Astrocyte of the spinal cord (primary cell): ENCODE measurements at regions not wholly inside any gene's neighbourhood (a gene's known extent, or its start where the extent isn't known, plus 50 kb on each side); places are given as distances from the start of the nearest gene placed in this dataset.

Experiments
- DNase-seq: peaks from one replicate; pipeline ENCODE4 v3.0.0; 2011; ENCODE audit warnings: low read depth, low spot score
- H3K4me3 ChIP-seq: 2 replicates; pipeline ENCODE4 v1.5.1; 2011; ENCODE audit warnings: low read depth, mild to moderate bottlenecking, low read length, moderate library complexity
- CTCF ChIP-seq: IDR thresholded peaks from 2 replicates; pipeline ENCODE4 v1.5.1; 2012; ENCODE audit warnings: low read depth, mild to moderate bottlenecking, low read length, inconsistent platforms
- in situ Hi-C: cut with HindIII; loops from 2 replicates; pipeline ENCODE4 v1.10.0; 2017; ENCODE audit warnings: low sequenced_read_pairs

DNA sequence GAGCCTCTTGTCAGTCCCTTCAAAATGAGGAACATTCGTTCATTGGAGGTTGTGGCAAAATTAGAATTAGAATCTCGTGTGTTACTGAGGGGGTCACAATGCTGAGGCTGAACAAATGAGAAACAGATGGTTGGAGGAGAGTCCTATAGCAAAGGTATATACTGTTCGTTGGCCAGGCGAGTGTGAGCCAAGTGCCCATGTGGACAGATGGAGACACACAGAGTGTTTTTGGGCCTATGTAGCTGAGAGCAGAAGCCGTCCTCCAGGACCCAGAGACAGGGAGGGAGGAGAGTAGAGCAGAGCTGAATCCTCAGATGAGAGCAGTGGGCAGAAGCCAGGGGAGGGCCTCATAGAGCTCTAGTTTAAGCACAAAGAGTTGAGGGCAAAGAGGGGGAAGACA, 98.9 kb downstream of the NR1D2 start:
- in situ Hi-C loops, result no loop called here
- no peak for DNase-seq
- no peak for TF ChIP-seq CTCF
- H3K4me3 ChIP-seq, result no peak overlapping the region

DNA sequence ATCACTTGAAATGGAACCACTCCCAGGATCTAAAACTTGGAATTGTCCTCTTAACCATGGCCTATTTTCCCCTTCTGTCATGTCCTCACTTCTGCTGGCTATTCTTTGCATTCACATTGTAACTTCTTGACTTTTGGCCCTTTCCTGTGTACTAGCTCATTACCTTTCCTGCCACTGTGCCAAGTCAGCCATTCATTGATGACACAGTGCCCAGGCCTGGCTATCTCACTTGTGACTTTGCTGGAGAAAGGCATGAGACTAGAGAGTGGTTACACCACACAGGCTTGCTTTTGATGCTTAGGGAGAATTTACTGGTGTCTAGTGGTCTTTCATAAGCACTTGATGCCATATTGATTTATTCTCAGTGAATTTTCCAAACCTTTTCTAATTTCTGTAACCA, 101.1 kb downstream of the NR1D2 start:
- no peak for TF ChIP-seq CTCF
- in situ Hi-C loops, result no loop called here
- no peak overlapping the region for H3K4me3 ChIP-seq
- no peak for DNase-seq

- H3K4me3 ChIP-seq, result no peak overlapping the region
- no peak for TF ChIP-seq CTCF
- DNase-seq, result no peak
- in situ Hi-C loops, result no loop called here
Observed at GRCh38 chr3:24047513-24047912, 102.4 kb downstream of the NR1D2 start.

- no peak overlapping the region for H3K4me3 ChIP-seq
- in situ Hi-C loops, result no loop called here
- TF ChIP-seq CTCF, result no peak
- no peak for DNase-seq
Observed at GRCh38 chr3:24048843-24049242, 103.8 kb downstream of the NR1D2 start.

DNA sequence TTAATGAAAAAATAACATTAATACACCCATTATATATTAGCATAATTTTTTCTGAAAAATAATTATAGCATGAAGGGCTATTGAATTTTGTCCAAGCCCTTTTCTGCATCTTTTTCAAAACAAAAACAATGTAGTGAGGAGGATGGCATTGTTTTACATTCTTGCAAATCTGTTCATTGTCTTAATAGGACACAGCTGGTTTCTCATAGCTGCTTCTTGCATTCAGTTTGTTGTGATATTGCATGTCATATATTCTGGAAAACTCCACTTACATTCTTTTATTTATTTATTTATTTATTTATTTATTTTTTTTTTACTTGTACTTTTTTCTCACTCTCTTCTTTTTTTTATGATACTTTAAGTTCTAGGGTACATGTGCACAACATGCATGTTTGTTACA, 107.4 kb downstream of the NR1D2 start:
- no peak for TF ChIP-seq CTCF
- in situ Hi-C loops, result no loop called here
- H3K4me3 ChIP-seq, result no peak overlapping the region
- no peak for DNase-seq

GRCh38 chr3:24058940-24059705, 114.0 kb downstream of the NR1D2 start:
- in situ Hi-C loops, result no loop called here
- H3K4me3 ChIP-seq, result no peak overlapping the region
- TF ChIP-seq CTCF, result no peak
- DNase-seq, result no peak
